ENCODE measurements at regions not wholly inside any gene's neighbourhood (a gene's known extent, or its start where the extent isn't known, plus 50 kb on each side); places are given as distances from the start of the nearest gene placed in this dataset.

- DNase-seq (ENCODE audit: low spot score), result no peak
These were observed 147.9 kb upstream of the CBLN2 start for GRCh38 chr18:72692086-72692485.

- DNase-seq (ENCODE audit: low spot score), result no peak
These were observed 143.6 kb upstream of the CBLN2 start for GRCh38 chr18:72687736-72688135.

DNA sequence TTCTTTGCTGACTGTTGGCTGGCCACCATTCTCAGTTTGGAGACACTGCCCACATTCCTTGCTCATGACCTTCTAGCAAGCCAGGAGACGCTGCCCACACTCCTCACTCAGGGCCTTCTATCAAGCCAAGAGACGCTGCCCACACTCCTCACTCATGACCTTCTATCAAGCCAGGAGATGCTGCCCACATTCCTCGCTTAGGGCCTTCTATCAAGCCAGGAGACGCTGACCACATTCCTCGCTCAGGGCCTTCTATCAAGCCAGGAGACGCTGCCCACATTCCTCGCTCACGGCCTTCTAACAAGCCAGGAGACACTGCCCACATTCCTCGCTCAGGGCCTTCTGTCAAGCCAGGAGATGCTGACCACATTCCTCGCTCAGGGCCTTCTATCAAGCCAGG, 131.3 kb upstream of the CBLN2 start:
- DNase-seq (ENCODE audit: low spot score), result peak; percentile 81

DNA sequence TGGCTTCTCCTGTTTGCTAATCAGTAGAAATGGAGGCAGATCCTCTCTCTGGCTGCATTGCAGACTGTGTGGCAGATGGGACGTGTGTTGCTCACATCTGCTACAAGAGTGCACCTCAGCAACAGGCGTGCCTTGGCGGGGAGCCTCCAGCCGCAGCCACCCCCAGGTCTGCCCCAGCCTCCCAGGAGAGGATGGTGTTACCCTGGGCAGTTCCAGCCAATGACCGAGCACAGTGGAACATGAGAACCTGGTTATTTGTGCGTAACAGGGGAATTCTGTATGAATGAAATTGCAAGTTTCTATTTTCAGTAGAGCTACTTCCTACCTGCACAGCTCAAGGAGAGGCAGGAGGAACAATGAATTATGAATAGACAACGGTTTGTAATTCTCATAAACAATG, 130.6 kb upstream of the CBLN2 start:
- peak; percentile 1 for DNase-seq (ENCODE audit: low spot score)

DNA sequence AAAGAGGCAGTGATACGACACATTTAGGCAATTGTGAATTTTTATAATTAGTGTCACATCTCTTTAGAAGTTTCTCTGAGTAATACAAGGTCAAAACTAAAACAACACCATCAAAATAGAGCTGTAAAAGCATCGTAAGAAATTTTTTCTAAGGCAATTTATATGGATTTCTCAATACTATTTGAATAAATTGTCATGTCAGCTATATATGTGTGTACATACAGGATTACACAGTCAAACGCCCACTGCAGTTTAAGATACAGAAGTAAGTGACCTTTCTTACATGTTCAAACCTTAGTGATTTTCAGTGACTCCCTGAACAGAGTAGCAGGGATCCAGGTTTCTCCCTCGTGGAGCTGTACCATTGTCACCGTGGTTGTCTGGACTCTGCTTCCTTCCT, 129.1 kb upstream of the CBLN2 start:
- no peak for DNase-seq (ENCODE audit: low spot score)

DNA sequence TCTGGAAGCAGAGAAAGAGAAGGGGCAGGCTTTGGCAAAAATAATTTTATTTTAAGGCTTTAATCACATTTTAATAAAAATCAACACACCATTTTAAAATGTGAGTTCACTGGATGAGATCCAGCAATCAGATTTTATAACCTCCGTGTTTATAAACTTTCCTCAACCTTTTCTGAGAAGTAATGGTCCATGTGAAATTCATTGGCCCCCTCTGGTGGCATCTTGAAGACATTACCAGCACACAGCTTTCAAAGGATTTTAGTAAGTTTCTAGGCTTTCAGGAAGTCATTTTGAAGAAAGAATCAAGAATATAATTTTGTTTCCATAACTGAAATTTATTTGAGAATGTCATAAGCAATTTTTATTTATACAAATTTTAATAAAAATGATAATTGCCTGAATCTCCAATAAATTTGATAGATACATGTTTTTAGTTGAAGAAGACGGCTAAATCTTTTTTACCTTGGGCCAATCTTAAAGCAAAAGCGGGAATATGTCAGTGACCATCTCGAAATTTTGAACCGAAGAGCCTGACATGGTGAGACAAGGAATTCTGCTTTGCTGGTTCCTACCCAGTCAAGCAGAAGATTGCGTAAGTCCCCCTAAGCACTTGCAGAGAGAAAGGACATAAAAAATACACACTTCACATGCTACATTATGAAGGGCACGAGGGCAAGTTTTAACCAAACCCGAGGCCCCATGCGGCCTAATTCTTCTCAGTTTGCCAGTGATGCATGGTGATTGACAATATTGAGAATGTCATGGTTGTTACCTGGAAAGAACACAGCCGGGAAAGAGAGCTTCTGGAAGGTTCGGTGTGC, 128.4 kb upstream of the CBLN2 start:
- peak; percentile 38 for DNase-seq (ENCODE audit: low spot score)

DNA sequence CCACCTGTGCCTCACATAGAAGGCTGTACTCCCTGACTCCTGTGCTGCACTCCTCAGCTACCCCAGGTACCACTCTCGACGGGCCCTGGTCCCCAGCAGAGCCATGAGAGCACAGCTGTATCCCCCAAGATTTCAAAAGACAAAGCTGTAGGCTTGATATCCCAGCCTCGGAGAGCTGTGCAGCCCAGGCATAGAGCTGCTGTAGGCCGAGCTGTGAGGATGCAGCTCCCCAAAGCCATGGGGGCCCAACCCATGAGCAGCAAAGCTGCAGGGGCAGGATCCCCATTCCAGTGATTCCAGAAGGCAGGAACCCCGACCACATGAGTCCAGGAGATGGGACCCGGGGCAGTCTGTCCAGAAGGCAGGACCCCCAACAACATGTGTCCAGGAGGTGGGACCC, 123.8 kb upstream of the CBLN2 start:
- DNase-seq (ENCODE audit: low spot score), result no peak

- DNase-seq (ENCODE audit: low spot score), result peak; percentile 5
These were observed 109.0 kb upstream of the CBLN2 start for GRCh38 chr18:72652990-72653593.

DNA sequence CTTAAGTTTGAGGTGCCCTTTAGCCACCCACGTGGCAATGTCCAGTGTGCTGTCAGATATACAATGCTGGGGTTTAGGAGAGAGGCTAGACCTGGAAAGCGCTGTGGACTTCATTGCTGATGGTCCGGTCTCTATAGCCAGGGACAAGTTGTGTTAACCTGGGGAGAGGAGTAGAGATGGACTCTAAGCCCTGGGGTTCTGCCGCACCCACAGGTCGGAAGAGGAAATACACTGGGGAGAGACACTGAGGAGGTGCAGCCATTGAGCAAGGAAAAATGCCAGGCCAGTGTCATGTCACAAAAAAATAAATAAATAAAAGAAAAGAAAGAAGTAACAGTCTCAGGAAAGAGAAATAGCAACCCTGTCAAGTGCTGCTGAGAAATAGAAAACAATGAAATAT, 106.9 kb upstream of the CBLN2 start:
- DNase-seq (ENCODE audit: low spot score), result no peak

DNA sequence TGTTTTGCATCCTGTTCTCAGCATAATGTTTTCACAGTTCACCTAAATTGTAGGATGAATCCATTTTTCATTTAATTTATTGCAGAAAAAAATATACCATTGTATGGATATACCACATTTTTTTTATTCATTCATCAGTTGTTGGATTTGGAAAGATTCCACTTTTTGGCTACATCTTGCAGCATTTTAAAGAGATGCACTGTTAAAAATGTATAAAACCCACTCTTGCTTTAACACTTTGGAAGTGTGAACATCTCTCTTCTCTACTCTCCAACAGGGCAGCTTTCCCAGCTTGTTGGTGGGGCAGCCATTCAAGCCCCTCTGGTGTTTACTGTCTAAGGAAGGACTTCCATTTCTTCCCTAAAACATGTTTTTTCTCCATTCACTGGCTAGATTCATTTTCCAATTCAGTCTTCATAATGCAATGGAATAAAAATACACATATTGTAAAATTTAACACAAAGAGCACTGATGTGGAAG, 104.4 kb upstream of the CBLN2 start:
- DNase-seq (ENCODE audit: low spot score), result no peak

GRCh38 chr18:72648079-72648478, 103.9 kb upstream of the CBLN2 start:
- DNase-seq (ENCODE audit: low spot score), result no peak

DNA sequence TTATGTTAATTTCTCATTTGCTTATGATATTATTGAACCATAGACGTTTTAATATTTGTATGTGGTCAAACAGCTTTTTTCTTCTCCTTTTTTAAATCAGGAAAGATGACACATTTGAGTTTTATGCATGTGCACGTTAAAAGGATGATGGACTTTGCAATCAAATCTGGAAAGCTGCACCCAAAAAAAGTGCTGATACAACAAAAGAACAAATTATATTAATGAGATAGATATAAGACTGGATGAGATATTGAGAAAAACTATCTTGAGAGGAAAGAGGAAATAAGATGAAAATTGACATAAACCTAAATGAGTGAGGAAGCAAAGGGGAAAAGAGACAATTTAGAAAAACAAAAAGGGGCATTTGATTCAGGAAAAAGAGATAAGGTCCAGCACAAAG, 96.4 kb upstream of the CBLN2 start:
- DNase-seq (ENCODE audit: low spot score), result no peak

DNA sequence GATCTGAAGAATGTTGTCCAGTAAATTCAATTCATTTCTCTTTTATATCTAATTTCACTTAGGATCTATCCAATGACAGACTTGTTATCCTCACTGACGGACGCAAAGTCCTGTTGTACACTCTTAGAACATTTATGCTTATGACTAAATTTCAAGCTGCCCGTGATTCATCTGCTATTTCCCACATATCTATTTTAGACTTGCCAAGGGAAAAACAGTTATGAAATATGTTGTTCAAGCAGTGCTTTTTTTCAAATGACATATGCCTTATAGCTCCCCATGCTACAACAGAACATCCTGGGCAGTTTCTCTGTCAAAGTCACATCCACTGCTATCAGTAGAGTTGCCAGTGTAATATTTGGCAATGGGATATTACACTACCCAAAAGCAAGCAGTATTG, 94.2 kb upstream of the CBLN2 start:
- DNase-seq (ENCODE audit: low spot score), result no peak

DNA sequence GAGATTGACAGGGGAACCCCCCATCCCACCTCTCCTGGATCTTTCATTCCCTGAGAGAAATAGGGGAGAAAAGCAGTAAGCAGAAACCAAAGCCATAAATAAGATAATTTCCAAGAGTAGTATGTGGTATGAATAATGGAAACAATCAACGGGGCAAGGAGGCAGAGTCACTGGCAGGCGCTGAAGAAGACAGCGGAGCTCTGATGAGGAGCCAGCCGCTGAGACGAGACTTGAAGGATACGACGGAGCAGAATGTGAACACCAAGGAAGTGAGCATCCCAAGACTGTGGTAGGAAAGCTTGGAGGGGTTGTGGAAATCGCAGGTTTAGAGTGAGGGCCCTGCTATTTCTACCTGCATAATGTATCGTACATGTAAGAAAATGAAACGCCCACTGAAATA, 93.6 kb upstream of the CBLN2 start:
- DNase-seq (ENCODE audit: low spot score), result no peak

DNA sequence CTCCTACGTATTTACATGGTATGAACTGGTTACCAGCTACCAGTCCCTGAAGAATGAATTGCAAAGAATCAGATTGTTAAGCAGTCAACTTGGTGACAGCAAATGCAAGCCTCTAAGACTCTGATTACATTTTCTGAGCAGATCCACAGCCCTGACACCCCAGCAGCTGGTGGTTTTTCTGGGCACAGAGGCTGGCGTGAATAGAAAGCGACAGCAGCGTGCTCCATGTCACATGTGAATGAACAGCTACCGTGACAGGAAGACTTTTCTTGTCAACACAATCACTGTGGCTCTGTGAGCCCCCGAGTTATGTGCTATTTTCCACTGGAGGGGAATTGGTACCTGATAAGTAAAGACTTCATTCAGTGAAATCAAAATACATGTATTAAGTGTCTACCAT, 93.2 kb upstream of the CBLN2 start:
- no peak for DNase-seq (ENCODE audit: low spot score)

DNA sequence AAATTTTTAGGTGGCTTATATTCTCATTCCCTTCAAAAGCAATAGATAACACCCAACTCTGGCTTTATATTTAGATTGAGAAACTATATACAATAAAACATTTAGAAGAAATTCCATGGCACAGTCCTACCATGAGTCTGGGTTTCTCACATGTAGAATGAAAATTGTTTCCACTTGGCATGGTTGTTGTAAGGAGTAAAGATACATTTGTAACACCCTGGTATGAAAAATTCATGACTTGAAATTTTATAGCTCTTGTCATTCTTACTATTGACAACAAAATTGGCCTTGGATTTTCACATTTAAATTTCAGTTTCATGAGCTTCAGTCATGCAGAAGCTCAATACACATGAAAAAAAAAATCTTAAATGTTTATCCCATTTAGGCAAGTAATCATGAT, 92.5 kb upstream of the CBLN2 start:
- no peak for DNase-seq (ENCODE audit: low spot score)

GRCh38 chr18:72634500-72634899, 90.4 kb upstream of the CBLN2 start:
- no peak for DNase-seq (ENCODE audit: low spot score)

- no peak for DNase-seq (ENCODE audit: low spot score)
These were observed 86.8 kb upstream of the CBLN2 start for GRCh38 chr18:72630991-72631390.

DNA sequence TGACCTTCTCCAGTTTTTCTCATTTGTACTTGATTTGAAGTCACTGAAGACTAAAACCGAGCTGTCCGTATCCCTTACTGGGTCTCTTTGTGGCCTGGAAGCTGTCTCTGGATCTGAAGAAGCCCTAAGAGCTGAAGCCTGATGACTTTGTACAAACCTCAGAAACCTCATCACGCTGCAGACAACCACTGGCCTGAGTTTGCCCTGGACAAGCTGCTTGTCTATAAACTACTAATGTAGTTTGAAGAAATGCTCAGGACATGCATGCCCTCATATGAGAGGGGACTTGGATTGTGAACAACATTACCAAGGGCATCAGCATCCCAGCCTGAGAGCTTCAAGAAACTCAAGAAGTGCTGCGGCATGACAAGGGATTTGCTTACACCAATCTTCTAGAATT, 79.3 kb upstream of the CBLN2 start:
- no peak for DNase-seq (ENCODE audit: low spot score)

- no peak for DNase-seq (ENCODE audit: low spot score)
These were observed 69.4 kb upstream of the CBLN2 start for GRCh38 chr18:72613534-72613930.

DNA sequence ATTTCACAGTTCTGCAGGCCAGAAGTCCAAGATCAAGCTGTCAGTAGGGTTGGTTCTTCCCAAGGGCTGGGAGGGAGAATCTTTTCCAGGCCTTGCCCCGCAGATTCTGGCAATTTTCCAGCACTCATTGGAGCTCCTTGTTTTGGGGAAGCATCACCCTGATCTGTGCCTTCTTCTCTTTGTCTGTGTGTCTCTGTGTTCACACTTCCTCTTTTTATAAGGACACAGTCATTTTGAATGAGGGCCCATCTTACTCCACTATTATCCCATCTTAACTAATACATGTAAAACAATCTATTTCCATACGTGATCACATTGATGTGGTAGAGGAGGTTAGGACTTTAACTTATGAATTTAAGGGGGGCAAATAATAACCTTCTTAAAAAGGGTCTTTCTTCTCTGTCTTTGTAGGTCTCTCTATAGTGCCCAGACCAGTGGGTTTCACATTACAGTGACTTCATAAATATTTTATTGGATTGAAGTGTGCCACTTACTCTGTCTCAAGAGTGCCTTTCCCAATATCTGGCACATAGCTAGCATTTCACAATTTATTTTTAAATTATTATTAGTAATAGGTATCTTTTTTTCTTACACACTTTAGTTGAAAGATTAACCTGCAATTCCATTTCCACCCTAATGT, 68.9 kb upstream of the CBLN2 start:
- DNase-seq (ENCODE audit: low spot score), result no peak

DNA sequence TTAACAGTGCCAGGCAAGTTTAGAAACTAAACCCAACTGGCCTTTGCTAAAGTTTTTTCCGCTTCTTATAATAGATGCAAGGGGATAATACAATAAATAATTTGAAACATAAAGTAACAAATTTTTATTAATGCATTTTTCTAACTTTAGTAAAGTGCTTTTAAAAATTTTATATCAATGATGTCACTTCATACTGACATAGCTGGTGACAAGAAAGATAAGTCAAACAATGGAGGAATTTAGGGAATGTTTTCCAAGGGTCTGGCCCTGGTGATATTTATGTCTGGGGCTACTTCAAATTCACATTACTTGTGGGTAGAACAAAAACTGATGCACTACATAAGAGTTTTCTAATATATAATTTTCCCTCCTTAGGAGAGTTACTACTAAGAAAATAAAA, 61.2 kb upstream of the CBLN2 start:
- no peak for DNase-seq (ENCODE audit: low spot score)

DNA sequence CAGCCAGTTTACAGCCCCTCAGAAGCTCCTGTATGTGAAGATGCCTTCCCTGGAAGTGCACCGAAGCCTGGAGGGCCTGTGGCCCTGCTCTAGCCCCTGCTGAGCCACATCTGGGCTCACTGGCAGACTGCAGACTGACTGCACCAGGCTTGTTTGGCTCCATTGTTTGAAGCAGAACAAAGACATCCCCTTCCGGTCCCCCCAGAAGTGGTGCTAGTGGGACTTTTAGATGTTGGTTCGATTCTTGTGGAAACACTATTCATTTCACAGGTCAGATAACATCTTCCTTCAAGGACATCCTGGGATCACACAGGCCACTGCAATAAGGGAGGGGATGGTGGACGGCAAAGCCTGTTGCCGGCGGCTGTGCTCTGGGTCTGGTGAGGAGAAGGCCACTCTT, 57.8 kb upstream of the CBLN2 start:
- DNase-seq (ENCODE audit: low spot score), result no peak
